ENCODE measurements at regions not wholly inside any gene's neighbourhood (a gene's known extent, or its start where the extent isn't known, plus 50 kb on each side); places are given as distances from the start of the nearest gene placed in this dataset.

GRCh38 chr17:77090476-77090875, 50.3 kb upstream of the SEC14L1 start:
- no peaks in the 10 kb centered on the region for H3K36me3 ChIP-seq
- whole genome bisulfite sequencing: 83% methylated on average over 5 of the region's 5 CpGs
- intact Hi-C loops (cut with DNase I): loop anchor here (5.0 kb wide), 1 partner anchor 117 kb away; no protein-coding TSS in a partner anchor
- H3K4me1 ChIP-seq (replicated peaks): peaks cover 2% of the 10 kb centered on the region
- no peak overlapping the region for H3K27ac ChIP-seq
- no peaks in the 10 kb centered on the region for H3K27me3 ChIP-seq (replicated peaks; ENCODE audit: insufficient read depth)
- TF ChIP-seq POLR2AphosphoS5 (IDR thresholded peaks at IDR 0.05) (no peak), POLR2A (IDR thresholded peaks at IDR 0.05) (no peak), CTCF (IDR thresholded peaks at IDR 0.05) (no peak)
- no peak overlapping the region for H3K4me3 ChIP-seq
- no peaks in the 10 kb centered on the region for H3K9me3 ChIP-seq
- DNase-seq (ENCODE audit: low spot score): no peak

Small RNA genes lying in the stretch of these regions (microRNA-seq; reads per million reads assigned to microRNA genes)
- 13.6 reads per million, percentile 55 among the genes with 10 or more reads in this experiment for gene MIR6516

Small RNA genes lying in the stretch of these regions (small RNA-seq; reads per million reads assigned to genes)
- gene RF00017 (0 reads per million in 2 donors), gene SCARNA16 (0 reads per million in 2 donors)
